GM12878 (cell line): ENCODE measurements at regions not wholly inside any gene's neighbourhood (a gene's known extent, or its start where the extent isn't known, plus 50 kb on each side); places are given as distances from the start of the nearest gene placed in this dataset.

Experiments
- ATAC-seq: fragments of 200-7000 bp; cut with Tn5 transposase; 3 replicates; pipeline ENCODE4 v1.9.1; 2020; ENCODE audit warnings: mild to moderate bottlenecking, moderate library complexity
- BruUV-seq: library from RNA; stranded (reverse); fragments of 400-500 nt; replicated peaks from 2 replicates; lab custom pipeline; 2021; lab: Mats Ljungman, UMichigan
- CTCF ChIA-PET: fragments of 300-600 bp; sonication (Branson Sonifier 250); formaldehyde crosslinking; extraction: SDS; loops from one replicate; lab custom pipeline; 2021; ENCODE audit warnings: inconsistent platforms; lab: Yijun Ruan, JAX
- POLR2A ChIA-PET: fragments of 350-600 bp; formaldehyde crosslinking; extraction: SDS; loops from one replicate; lab custom pipeline; 2021; ENCODE audit warnings: inconsistent platforms; lab: Charles Lee
- RAD21 ChIA-PET: fragments of 300-600 bp; sonication (Branson Sonifier 250); formaldehyde crosslinking; loops from one replicate; lab custom pipeline; 2023; ENCODE audit warnings: antibody characterized with exemption; ENCODE audit not compliant: unreplicated experiment; lab: Charles Lee
- SMC1A ChIA-PET: fragments of 300-600 bp; sonication (Branson Sonifier 250); formaldehyde crosslinking; loops from one replicate; lab custom pipeline; 2023; ENCODE audit not compliant: unreplicated experiment, uncharacterized antibody; lab: Charles Lee
- DNase-seq: peaks from one replicate; pipeline ENCODE4 v3.0.0-alpha.2; 2011; ENCODE audit warnings: low read depth, low spot score
- FAIRE-seq: peaks from 3 replicates; lab custom pipeline; 2011; peaks lifted over from hg19 to GRCh38; lab: Jason Lieb, UNC
- H2AFZ ChIP-seq: 2 replicates; pipeline ENCODE4 v1.6.0; 2011; ENCODE audit warnings: low read depth, low read length, control low read depth; ENCODE audit not compliant: control insufficient read depth
- H3K27ac ChIP-seq: 2 replicates; pipeline ENCODE4 v1.5.1; 2011; ENCODE audit warnings: control low read depth; ENCODE audit not compliant: control insufficient read depth, insufficient read depth
- H3K27me3 ChIP-seq, 2 experiments: replicated peaks in 1 of 2; 2 replicates each; pipeline versions ENCODE4 v1.6.0 to v1.6.1; 2011; ENCODE audit warnings: low read length in 1 of 2; ENCODE audit not compliant: control insufficient read depth in 2 of 2, insufficient read depth in 2 of 2
- H3K36me3 ChIP-seq, 2 experiments: 2 replicates each; pipeline ENCODE4 v1.5.1; 2011; ENCODE audit warnings: low read length in 1 of 2; ENCODE audit not compliant: control insufficient read depth in 2 of 2, insufficient read depth in 2 of 2
- H3K4me1 ChIP-seq: 2 replicates; pipeline ENCODE4 v1.6.1; 2011; ENCODE audit warnings: mild to moderate bottlenecking, low read length, moderate library complexity, mixed read lengths; ENCODE audit not compliant: control insufficient read depth, insufficient read depth
- H3K4me2 ChIP-seq: 2 replicates; pipeline ENCODE4 v1.6.0; 2011; ENCODE audit warnings: control low read depth; ENCODE audit not compliant: control insufficient read depth, insufficient read depth
- H3K4me3 ChIP-seq: fragments of 200-600 bp; sonication (generic); 2 replicates; pipeline ENCODE4 v1.5.1; 2016
- H3K79me2 ChIP-seq: 2 replicates; pipeline ENCODE4 v1.6.0; 2011; ENCODE audit warnings: low read length; ENCODE audit not compliant: control insufficient read depth, insufficient read depth
- H3K9ac ChIP-seq: 2 replicates; pipeline ENCODE4 v1.8.0; 2011; ENCODE audit warnings: low read length, control low read depth, mixed read lengths; ENCODE audit not compliant: control insufficient read depth, insufficient read depth
- H3K9me3 ChIP-seq: replicated peaks from 3 replicates; pipeline ENCODE4 v1.5.1; 2011; ENCODE audit warnings: mild to moderate bottlenecking, low read length; ENCODE audit not compliant: control insufficient read depth, insufficient read depth
- H4K20me1 ChIP-seq: 2 replicates; pipeline ENCODE4 v1.6.0; 2011; ENCODE audit not compliant: control insufficient read depth, insufficient read depth
- BHLHE40 ChIP-seq, 2 experiments: fragments of 450-650 bp in 1 of 2; IDR thresholded peaks; 2 replicates each; pipeline ENCODE4 v1.6.1; 2011 to 2017; ENCODE audit warnings: low read depth in 2 of 2, borderline replicate concordance in 1 of 2, improper control_type of control experiment in 1 of 2, low read length in 1 of 2, mild to moderate bottlenecking in 1 of 2
- CHD1 ChIP-seq: IDR thresholded peaks from 2 replicates; pipeline ENCODE4 v1.6.1; 2012; ENCODE audit warnings: low read depth, low read length, improper control_type of control experiment
- E2F8 ChIP-seq: fragments of 450-650 bp; IDR thresholded peaks from 2 replicates; pipeline ENCODE4 v1.6.1; 2018; ENCODE audit warnings: mild to moderate bottlenecking, low read depth, moderate library complexity; ENCODE audit not compliant: partially characterized antibody
- ETV6 ChIP-seq, 2 experiments: fragments of 450-650 bp in 1 of 2; IDR thresholded peaks in 1 of 2; conservative IDR thresholded peaks in 1 of 2; 2 replicates each; pipeline ENCODE4 v1.6.1; 2014; ENCODE audit warnings: antibody characterized with exemption in 1 of 2, borderline replicate concordance in 1 of 2, low read depth in 1 of 2, mild to moderate bottlenecking in 1 of 2, moderate library complexity in 1 of 2
- MYC ChIP-seq: IDR thresholded peaks from 2 replicates; pipeline ENCODE4 v1.6.1; 2011; ENCODE audit warnings: mild to moderate bottlenecking, low read length, moderate library complexity, inconsistent platforms; ENCODE audit not compliant: insufficient read depth, insufficient replicate concordance, insufficient read length, severe bottlenecking
- SMAD5 ChIP-seq: IDR thresholded peaks from 2 replicates; pipeline ENCODE4 v1.6.1; 2016; ENCODE audit warnings: antibody characterized with exemption, low read depth
- SPI1 ChIP-seq: IDR thresholded peaks from 2 replicates; pipeline ENCODE4 v1.6.1; 2011; ENCODE audit warnings: low read depth, mild to moderate bottlenecking, low read length, moderate library complexity, borderline replicate concordance; ENCODE audit not compliant: insufficient read depth
- SREBF1 ChIP-seq: IDR thresholded peaks from 2 replicates; pipeline ENCODE4 v1.6.1; 2012; ENCODE audit warnings: mild to moderate bottlenecking, low read length
- TCF12 ChIP-seq: IDR thresholded peaks from 2 replicates; pipeline ENCODE4 v1.6.1; 2011; ENCODE audit warnings: low read depth, mild to moderate bottlenecking, low read length
- ZBTB33 ChIP-seq: fragments of 450-650 bp; IDR thresholded peaks from 2 replicates; pipeline ENCODE4 v1.6.1; 2017; ENCODE audit warnings: mild to moderate bottlenecking
- ZZZ3 ChIP-seq: IDR thresholded peaks from 2 replicates; pipeline ENCODE4 v1.6.1; 2011; ENCODE audit warnings: low read depth; ENCODE audit not compliant: control insufficient read depth, insufficient read length
- WGBS: methylation state at CpG from one replicate; pipeline ENCODE4 v1.1.6; 2016; ENCODE audit warnings: low lambda C conversion rate; ENCODE audit not compliant: insufficient replicate concordance, insufficient coverage; ENCODE audit errors: missing lambda C conversion rate; 5-methylcytosine and 5-hydroxymethylcytosine counted together
- in situ Hi-C: fragments of 300-500 bp; cut with MboI; formaldehyde crosslinking; loops from 9 replicates; pipeline ENCODE4 v1.14.3; 2018; ENCODE audit warnings: mixed read lengths
- intact Hi-C: fragments of 100-400 bp; cut with micrococcal nuclease; formaldehyde crosslinking; loops from one replicate; pipeline ENCODE4 v1.14.2; 2022; ENCODE audit not compliant: unreplicated experiment
- TF ChIP-seq, protein P1 (sequence below): fragments of 450-650 bp; formaldehyde crosslinking; IDR thresholded peaks from 2 replicates; pipeline ENCODE4 v1.4.0; 2020; ENCODE audit warnings: mild to moderate bottlenecking, moderate library complexity

- TF ChIP-seq E2F8 = no peak
- TF ChIP-seq, protein P1, sequence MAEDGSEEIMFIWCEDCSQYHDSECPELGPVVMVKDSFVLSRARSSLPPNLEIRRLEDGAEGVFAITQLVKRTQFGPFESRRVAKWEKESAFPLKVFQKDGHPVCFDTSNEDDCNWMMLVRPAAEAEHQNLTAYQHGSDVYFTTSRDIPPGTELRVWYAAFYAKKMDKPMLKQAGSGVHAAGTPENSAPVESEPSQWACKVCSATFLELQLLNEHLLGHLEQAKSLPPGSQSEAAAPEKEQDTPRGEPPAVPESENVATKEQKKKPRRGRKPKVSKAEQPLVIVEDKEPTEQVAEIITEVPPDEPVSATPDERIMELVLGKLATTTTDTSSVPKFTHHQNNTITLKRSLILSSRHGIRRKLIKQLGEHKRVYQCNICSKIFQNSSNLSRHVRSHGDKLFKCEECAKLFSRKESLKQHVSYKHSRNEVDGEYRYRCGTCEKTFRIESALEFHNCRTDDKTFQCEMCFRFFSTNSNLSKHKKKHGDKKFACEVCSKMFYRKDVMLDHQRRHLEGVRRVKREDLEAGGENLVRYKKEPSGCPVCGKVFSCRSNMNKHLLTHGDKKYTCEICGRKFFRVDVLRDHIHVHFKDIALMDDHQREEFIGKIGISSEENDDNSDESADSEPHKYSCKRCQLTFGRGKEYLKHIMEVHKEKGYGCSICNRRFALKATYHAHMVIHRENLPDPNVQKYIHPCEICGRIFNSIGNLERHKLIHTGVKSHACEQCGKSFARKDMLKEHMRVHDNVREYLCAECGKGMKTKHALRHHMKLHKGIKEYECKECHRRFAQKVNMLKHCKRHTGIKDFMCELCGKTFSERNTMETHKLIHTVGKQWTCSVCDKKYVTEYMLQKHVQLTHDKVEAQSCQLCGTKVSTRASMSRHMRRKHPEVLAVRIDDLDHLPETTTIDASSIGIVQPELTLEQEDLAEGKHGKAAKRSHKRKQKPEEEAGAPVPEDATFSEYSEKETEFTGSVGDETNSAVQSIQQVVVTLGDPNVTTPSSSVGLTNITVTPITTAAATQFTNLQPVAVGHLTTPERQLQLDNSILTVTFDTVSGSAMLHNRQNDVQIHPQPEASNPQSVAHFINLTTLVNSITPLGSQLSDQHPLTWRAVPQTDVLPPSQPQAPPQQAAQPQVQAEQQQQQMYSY = no peak
- TF ChIP-seq, all 136 proteins: peak for 4
Observed at GRCh38 chr3:171936191-171936841, 93.2 kb downstream of the TMEM212 start (continued).

GRCh38 chr3:171939578-171939977 lies 96.4 kb downstream of the TMEM212 start:
- H3K36me3 ChIP-seq = no peaks in the 10 kb centered on the region
- intact Hi-C loops (no loop called here), in situ Hi-C loops (no loop called here)
- H3K79me2 ChIP-seq = no peaks in the 10 kb centered on the region
- no peaks in the 10 kb centered on the region for H3K4me1 ChIP-seq
- no peak overlapping the region for H3K4me2 ChIP-seq
- H3K4me3 ChIP-seq = no peak overlapping the region
- POLR2A ChIA-PET = no interaction called here
- no peak overlapping the region for H2AFZ ChIP-seq
- 91% methylated on average over 2 of the region's 2 CpGs for WGBS
- H3K27me3 ChIP-seq = no peaks in the 10 kb centered on the region
- H3K9me3 ChIP-seq = no peaks in the 10 kb centered on the region; the same call in 2 of the 3 replicates
- ATAC-seq (no peak), FAIRE-seq (no peak), DNase-seq (no peak)
- no peak overlapping the region for H3K27ac ChIP-seq
- RAD21 ChIA-PET = no interaction called here
- no peaks in the 10 kb centered on the region for H4K20me1 ChIP-seq
- CTCF ChIA-PET = interaction anchor here (0.9 kb wide), 2 partner anchors 8 to 777 kb away, joined by 3 read pairs; no protein-coding TSS in a partner anchor
- BruUV-seq = no TSS peak
- SMC1A ChIA-PET = interaction anchor here (1.7 kb wide), 1 partner anchor 14 kb away, joined by 3 read pairs; no protein-coding TSS in a partner anchor
- H3K9ac ChIP-seq = no peak overlapping the region
- TF ChIP-seq SMAD5 = no peak
- TF ChIP-seq ZBTB33 = no peak
- no peak for TF ChIP-seq CHD1
- no peak for TF ChIP-seq SPI1
- TF ChIP-seq SREBF1 = no peak
- TF ChIP-seq TCF12 = no peak
- no peak for TF ChIP-seq ZZZ3
- no peak for TF ChIP-seq BHLHE40 (IDR thresholded peaks at IDR 0.05; ENCODE audit: borderline replicate concordance in 1 of 2, low read depth in 2 of 2, low read length in 1 of 2)
- no peak for TF ChIP-seq MYC
- TF ChIP-seq ETV6 (conservative IDR thresholded peaks at IDR 0.05 in 1 of 2, IDR thresholded peaks at IDR 0.05 in 1 of 2; ENCODE audit: borderline replicate concordance in 1 of 2, low read depth in 1 of 2) = no peak
